Thyroid gland (tissue), 4 donors: ENCODE measurements at regions not wholly inside any gene's neighbourhood (a gene's known extent, or its start where the extent isn't known, plus 50 kb on each side); places are given as distances from the start of the nearest gene placed in this dataset.

Source experiments
- DNase-seq, 2 donors: peaks; one replicate each; pipeline ENCODE4 v3.0.0-alpha.2; 2019
- H3K27ac ChIP-seq, 3 donors: fragments of 200-600 bp; sonication (generic); 1 replicate in 2 of 3; 2 replicates in 1 of 3; pipeline ENCODE4 v1.5.1; 2016 to 2019; ENCODE audit warnings: mild to moderate bottlenecking in 1 of 3, moderate library complexity in 1 of 3
- H3K27me3 ChIP-seq: fragments of 200-600 bp; sonication (generic); one replicate; pipeline ENCODE4 v1.5.1; 2019
- H3K36me3 ChIP-seq, 2 donors: fragments of 200-600 bp; sonication (generic); one replicate each; pipeline ENCODE4 v1.5.1; 2016 to 2019
- H3K4me1 ChIP-seq, 2 donors: fragments of 200-600 bp; sonication (generic); one replicate each; pipeline ENCODE4 v1.5.1; 2017 to 2019
- H3K4me3 ChIP-seq, 3 donors: fragments of 200-600 bp; sonication (generic); replicated peaks in 1 of 3; 1 replicate in 2 of 3; 2 replicates in 1 of 3; pipeline ENCODE4 v1.5.1; 2016; ENCODE audit warnings: mild to moderate bottlenecking in 1 of 3
- H3K9me3 ChIP-seq: fragments of 200-600 bp; sonication (generic); one replicate; pipeline ENCODE4 v1.5.1; 2017
- POLR2A ChIP-seq, 2 donors: fragments of 450-650 bp; IDR thresholded peaks; one replicate each; pipeline ENCODE4 v1.6.1; 2017; ENCODE audit warnings: antibody characterized with exemption in 2 of 2, mild to moderate bottlenecking in 2 of 2, moderate library complexity in 1 of 2
- WGBS, 2 donors: methylation state at CpG; one replicate each; pipeline ENCODE4 v1.1.5; 2017; 5-methylcytosine and 5-hydroxymethylcytosine counted together
- intact Hi-C: fragments of 100-400 bp; cut with DNase I; formaldehyde crosslinking; loops from one replicate; pipeline ENCODE4 v1.15.1; 2023
- TF ChIP-seq, protein P1 (sequence below), 6 experiments: fragments of 200-600 bp in 3 of 6; fragments of 450-650 bp in 3 of 6; sonication (generic) in 3 of 6; IDR thresholded peaks; one replicate each; pipeline ENCODE4 v1.5.1; 2016 to 2019; ENCODE audit warnings: antibody characterized with exemption in 6 of 6, mild to moderate bottlenecking in 2 of 6, inconsistent platforms in 1 of 6, moderate library complexity in 1 of 6

DNA sequence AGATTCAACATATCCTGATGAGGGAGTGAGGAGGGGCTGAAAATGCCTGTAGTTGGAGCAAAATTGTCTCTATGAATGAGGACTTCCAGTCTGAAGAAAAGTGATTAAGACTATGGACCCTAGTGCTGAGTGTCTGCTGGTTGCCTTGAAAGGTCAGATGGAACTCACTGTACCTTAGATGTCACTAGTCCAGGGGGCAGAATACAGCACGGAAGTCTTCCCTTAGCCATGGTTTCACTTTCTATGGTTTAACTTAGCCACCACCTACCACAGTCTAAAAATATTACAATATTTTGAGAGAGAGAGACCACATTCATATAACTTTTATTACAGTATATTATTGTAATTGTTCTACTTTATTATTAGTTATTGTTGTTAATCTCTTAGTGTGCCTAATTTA, 223.1 kb downstream of the FMR1NB start:
- intact Hi-C loops = no loop called here
- Histone ChIP-seq H3K9me3 (no peaks in the 10 kb centered on the region), H3K27ac (no peak overlapping the region), H3K4me1 (no peaks in the 10 kb centered on the region), H3K4me3 (no peak overlapping the region), H3K36me3 (no peaks in the 10 kb centered on the region), H3K27me3 (no peaks in the 10 kb centered on the region)
- TF ChIP-seq, protein P1, sequence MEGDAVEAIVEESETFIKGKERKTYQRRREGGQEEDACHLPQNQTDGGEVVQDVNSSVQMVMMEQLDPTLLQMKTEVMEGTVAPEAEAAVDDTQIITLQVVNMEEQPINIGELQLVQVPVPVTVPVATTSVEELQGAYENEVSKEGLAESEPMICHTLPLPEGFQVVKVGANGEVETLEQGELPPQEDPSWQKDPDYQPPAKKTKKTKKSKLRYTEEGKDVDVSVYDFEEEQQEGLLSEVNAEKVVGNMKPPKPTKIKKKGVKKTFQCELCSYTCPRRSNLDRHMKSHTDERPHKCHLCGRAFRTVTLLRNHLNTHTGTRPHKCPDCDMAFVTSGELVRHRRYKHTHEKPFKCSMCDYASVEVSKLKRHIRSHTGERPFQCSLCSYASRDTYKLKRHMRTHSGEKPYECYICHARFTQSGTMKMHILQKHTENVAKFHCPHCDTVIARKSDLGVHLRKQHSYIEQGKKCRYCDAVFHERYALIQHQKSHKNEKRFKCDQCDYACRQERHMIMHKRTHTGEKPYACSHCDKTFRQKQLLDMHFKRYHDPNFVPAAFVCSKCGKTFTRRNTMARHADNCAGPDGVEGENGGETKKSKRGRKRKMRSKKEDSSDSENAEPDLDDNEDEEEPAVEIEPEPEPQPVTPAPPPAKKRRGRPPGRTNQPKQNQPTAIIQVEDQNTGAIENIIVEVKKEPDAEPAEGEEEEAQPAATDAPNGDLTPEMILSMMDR (IDR thresholded peaks at IDR 0.05) = no peak
- no peak for TF ChIP-seq POLR2A (IDR thresholded peaks at IDR 0.05)
- DNase-seq = no peak
- WGBS, 2 donors = 85 to 89% methylated on average over 1 of the region's 1 CpG

- Histone ChIP-seq H3K36me3 (no peaks in the 10 kb centered on the region), H3K27me3 (no peaks in the 10 kb centered on the region), H3K27ac (no peak overlapping the region), H3K9me3 (no peaks in the 10 kb centered on the region), H3K4me1 (no peaks in the 10 kb centered on the region), H3K4me3 (no peak overlapping the region)
- TF ChIP-seq, protein P1 (IDR thresholded peaks at IDR 0.05) = no peak
- no peak for TF ChIP-seq POLR2A (IDR thresholded peaks at IDR 0.05)
- DNase-seq = no peak
- WGBS, 2 donors = 88 to 96% methylated on average over 1 of the region's 1 CpG
- intact Hi-C loops = no loop called here
Observed at GRCh38 chrX:148214786-148215185, 233.6 kb downstream of the FMR1NB start.

GRCh38 chrX:148215726-148216125, 234.6 kb downstream of the FMR1NB start:
- Histone ChIP-seq H3K9me3 (no peaks in the 10 kb centered on the region), H3K27me3 (no peaks in the 10 kb centered on the region), H3K36me3 (no peaks in the 10 kb centered on the region), H3K4me3 (no peak overlapping the region), H3K4me1 (no peaks in the 10 kb centered on the region), H3K27ac (no peak overlapping the region)
- 93 to 94% methylated on average over 3 of the region's 3 CpGs for WGBS, 2 donors
- DNase-seq = no peak
- intact Hi-C loops = no loop called here
- TF ChIP-seq POLR2A (IDR thresholded peaks at IDR 0.05) = no peak
- TF ChIP-seq, protein P1 (IDR thresholded peaks at IDR 0.05) = no peak

GRCh38 chrX:148223361-148223760, 242.2 kb downstream of the FMR1NB start:
- TF ChIP-seq, protein P1 (IDR thresholded peaks at IDR 0.05) = no peak
- TF ChIP-seq POLR2A (IDR thresholded peaks at IDR 0.05) = no peak
- H3K9me3 ChIP-seq = no peaks in the 10 kb centered on the region
- H3K36me3 ChIP-seq = no peaks in the 10 kb centered on the region
- no peak overlapping the region for H3K4me3 ChIP-seq
- no peaks in the 10 kb centered on the region for H3K4me1 ChIP-seq
- H3K27me3 ChIP-seq = no peaks in the 10 kb centered on the region
- intact Hi-C loops = no loop called here
- no peak for DNase-seq
- no peak overlapping the region for H3K27ac ChIP-seq
- WGBS, 2 donors = 88 to 94% methylated on average over 2 of the region's 2 CpGs

- intact Hi-C loops = no loop called here
- no peak overlapping the region for H3K4me3 ChIP-seq
- DNase-seq = no peak
- no peak overlapping the region for H3K27ac ChIP-seq
- H3K36me3 ChIP-seq = no peaks in the 10 kb centered on the region
- H3K9me3 ChIP-seq = no peaks in the 10 kb centered on the region
- H3K27me3 ChIP-seq = no peaks in the 10 kb centered on the region
- TF ChIP-seq POLR2A (IDR thresholded peaks at IDR 0.05) = no peak
- TF ChIP-seq, protein P1 (IDR thresholded peaks at IDR 0.05) = no peak
- H3K4me1 ChIP-seq = no peaks in the 10 kb centered on the region
Observed at GRCh38 chrX:148228521-148228920, 247.4 kb downstream of the FMR1NB start.
